DOHH2 (cell line): ENCODE measurements at regions not wholly inside any gene's neighbourhood (a gene's known extent, or its start where the extent isn't known, plus 50 kb on each side); places are given as distances from the start of the nearest gene placed in this dataset.

ENCODE experiments used
- H3F3A ChIP-seq: fragments of 200-600 bp; sonication (generic), shearing (Covaris generic); 2 replicates; pipeline ENCODE4 v1.6.0; 2016; ENCODE audit warnings: antibody characterized with exemption, mild to moderate bottlenecking; ENCODE audit not compliant: control insufficient read depth, insufficient read depth
- H3K27ac ChIP-seq: fragments of 200-600 bp; sonication (generic); 2 replicates; pipeline ENCODE4 v1.5.1; 2014; ENCODE audit warnings: low read depth, mild to moderate bottlenecking, low read length, moderate library complexity
- H3K27me3 ChIP-seq: fragments of 200-600 bp; sonication (generic); 2 replicates; pipeline ENCODE4 v1.6.1; 2014; ENCODE audit warnings: mild to moderate bottlenecking, low read length, mixed read lengths; ENCODE audit not compliant: control insufficient read depth
- H3K36me3 ChIP-seq: fragments of 200-600 bp; sonication (generic); 2 replicates; pipeline ENCODE4 v1.6.1; 2014; ENCODE audit warnings: mild to moderate bottlenecking, low read length, moderate library complexity, mixed read lengths; ENCODE audit not compliant: control insufficient read depth
- H3K4me1 ChIP-seq: fragments of 200-600 bp; sonication (generic); 2 replicates; pipeline ENCODE4 v1.6.1; 2014; ENCODE audit warnings: mild to moderate bottlenecking, low read length, mixed read lengths; ENCODE audit not compliant: control insufficient read depth
- H3K4me2 ChIP-seq: fragments of 200-600 bp; sonication (generic); 2 replicates; pipeline ENCODE4 v1.6.0; 2014; ENCODE audit warnings: mild to moderate bottlenecking, low read length, moderate library complexity
- H3K4me3 ChIP-seq: fragments of 200-600 bp; sonication (generic); 2 replicates; pipeline ENCODE4 v1.5.1; 2014; ENCODE audit warnings: mild to moderate bottlenecking, low read length, mixed read lengths
- H3K79me2 ChIP-seq: fragments of 200-600 bp; sonication (generic); 2 replicates; pipeline ENCODE4 v1.6.1; 2014; ENCODE audit warnings: mild to moderate bottlenecking, low read length, mixed read lengths; ENCODE audit not compliant: control insufficient read depth
- H3K9me2 ChIP-seq: fragments of 200-600 bp; sonication (generic); replicated peaks from 2 replicates; pipeline ENCODE4 v1.6.1; 2014; ENCODE audit warnings: mild to moderate bottlenecking, low read length, mixed read lengths; ENCODE audit not compliant: control insufficient read depth
- H3K9me3 ChIP-seq: fragments of 200-600 bp; sonication (generic); 2 replicates; pipeline ENCODE4 v1.6.1; 2014; ENCODE audit warnings: antibody characterized with exemption, low read length, mixed read lengths; ENCODE audit not compliant: control insufficient read depth, insufficient read depth
- H4K20me1 ChIP-seq: fragments of 200-600 bp; sonication (generic); 2 replicates; pipeline ENCODE4 v1.6.0; 2014; ENCODE audit warnings: low read depth, mild to moderate bottlenecking, antibody characterized with exemption, low read length, moderate library complexity; ENCODE audit not compliant: control insufficient read depth, insufficient read depth
- CTCF ChIP-seq: fragments of 200-600 bp; sonication (generic); IDR thresholded peaks from one replicate; pipeline ENCODE4 v1.5.1; 2014; ENCODE audit warnings: antibody characterized with exemption, mild to moderate bottlenecking, low read depth, low read length; ENCODE audit not compliant: poor library complexity, severe bottlenecking
- EZH2phosphoT487 ChIP-seq: fragments of 200-600 bp; sonication (generic); IDR thresholded peaks from 2 replicates; pipeline ENCODE4 v1.6.1; 2017; ENCODE audit warnings: borderline replicate concordance, mild to moderate bottlenecking, antibody characterized with exemption, low read length, moderate library complexity, mixed read lengths

DNA sequence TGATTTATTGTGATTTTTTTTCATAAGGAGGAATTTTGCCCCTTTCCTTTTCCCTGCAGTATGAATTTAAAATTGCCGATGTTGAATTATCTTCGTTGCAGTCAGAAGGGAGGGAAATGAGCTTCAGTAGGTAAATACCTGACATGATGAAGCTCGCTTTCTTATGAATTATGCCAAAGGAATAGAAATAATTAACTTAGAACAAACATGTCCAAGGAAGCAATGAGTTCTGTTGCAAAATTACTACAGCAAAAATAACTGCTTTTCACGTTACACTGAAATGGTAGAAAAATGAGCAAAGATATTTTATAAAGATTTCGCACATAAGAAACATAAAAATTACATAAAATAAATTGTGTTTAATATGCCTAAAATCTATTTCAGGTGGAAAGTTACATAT lies 91.1 kb upstream of the ZNF804A start:
- Histone ChIP-seq H3K9me2 (no peaks in the 10 kb centered on the region), H3K4me1 (no peaks in the 10 kb centered on the region), H3K9me3 (no peaks in the 10 kb centered on the region), H3F3A (no peaks in the 10 kb centered on the region), H3K79me2 (no peaks in the 10 kb centered on the region), H4K20me1 (no peaks in the 10 kb centered on the region), H3K27me3 (no peaks in the 10 kb centered on the region), H3K27ac (no peak overlapping the region), H3K4me2 (no peak overlapping the region), H3K36me3 (no peaks in the 10 kb centered on the region), H3K4me3 (no peak overlapping the region)
- TF ChIP-seq CTCF (no peak), EZH2phosphoT487 (no peak)

- H3K9me2 ChIP-seq = no peaks in the 10 kb centered on the region
- no peaks in the 10 kb centered on the region for H3K36me3 ChIP-seq
- H3K4me1 ChIP-seq = no peaks in the 10 kb centered on the region
- H3K4me2 ChIP-seq = no peak overlapping the region
- H3K4me3 ChIP-seq = no peak overlapping the region
- TF ChIP-seq CTCF (no peak), EZH2phosphoT487 (no peak)
- no peaks in the 10 kb centered on the region for H3K27me3 ChIP-seq
- no peaks in the 10 kb centered on the region for H3K79me2 ChIP-seq
- no peaks in the 10 kb centered on the region for H3K9me3 ChIP-seq
- no peaks in the 10 kb centered on the region for H3F3A ChIP-seq
- no peak overlapping the region for H3K27ac ChIP-seq
- H4K20me1 ChIP-seq = no peaks in the 10 kb centered on the region
Measured at GRCh38 chr2:184517402-184517801, 80.9 kb upstream of the ZNF804A start.

DNA sequence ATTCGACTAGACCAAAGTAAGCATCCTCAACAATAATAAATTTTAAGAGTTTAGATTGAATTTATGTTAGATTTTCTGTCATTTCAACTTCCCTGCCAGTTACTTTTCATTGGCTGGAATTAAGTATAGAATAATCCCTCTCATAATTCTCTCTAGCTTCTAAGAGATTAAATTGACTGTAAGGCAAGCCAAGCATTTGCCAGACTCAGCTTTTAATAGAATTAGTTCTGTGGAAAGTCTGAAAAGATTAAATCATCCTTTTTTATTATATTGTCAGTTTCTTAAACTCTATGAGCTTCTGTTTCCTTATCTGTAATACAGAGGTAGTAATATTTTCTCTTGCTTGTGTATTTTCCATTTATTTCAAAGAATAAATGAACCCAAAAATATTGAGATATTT lies 77.9 kb upstream of the ZNF804A start:
- no peaks in the 10 kb centered on the region for H3K9me2 ChIP-seq
- no peaks in the 10 kb centered on the region for H3K79me2 ChIP-seq
- no peaks in the 10 kb centered on the region for H3K27me3 ChIP-seq
- no peaks in the 10 kb centered on the region for H3F3A ChIP-seq
- TF ChIP-seq CTCF = no peak
- no peak overlapping the region for H3K4me3 ChIP-seq
- no peaks in the 10 kb centered on the region for H3K4me1 ChIP-seq
- no peaks in the 10 kb centered on the region; the same call in 1 of the 2 replicates for H3K9me3 ChIP-seq
- no peak overlapping the region for H3K27ac ChIP-seq
- no peaks in the 10 kb centered on the region for H4K20me1 ChIP-seq
- no peaks in the 10 kb centered on the region for H3K36me3 ChIP-seq
- H3K4me2 ChIP-seq = no peak overlapping the region

DNA sequence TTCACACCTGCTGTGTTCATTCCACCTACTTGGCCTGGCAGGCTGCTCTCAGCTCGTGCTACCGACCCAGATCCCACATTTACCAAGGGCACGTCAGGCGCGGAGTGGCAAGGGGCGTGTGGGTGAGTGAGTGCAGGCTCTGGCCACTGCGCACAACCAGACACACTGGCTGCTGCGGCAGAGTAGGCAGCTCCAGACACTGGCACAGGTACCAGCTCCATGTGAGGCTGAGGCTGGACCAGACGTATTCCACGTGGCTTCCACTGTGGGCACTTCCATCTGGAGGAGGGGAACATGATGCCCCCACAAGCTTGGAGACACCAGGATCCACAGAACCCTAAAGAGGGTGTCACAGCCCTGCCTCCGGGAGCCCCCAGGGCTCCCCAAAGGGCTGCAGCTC lies 74.6 kb upstream of the ZNF804A start:
- Histone ChIP-seq H4K20me1 (no peaks in the 10 kb centered on the region), H3K4me2 (no peak overlapping the region), H3K27me3 (no peaks in the 10 kb centered on the region), H3F3A (no peaks in the 10 kb centered on the region), H3K9me2 (no peaks in the 10 kb centered on the region), H3K9me3 (peaks cover 12% of the 10 kb centered on the region), H3K4me1 (no peaks in the 10 kb centered on the region), H3K27ac (no peak overlapping the region), H3K36me3 (no peaks in the 10 kb centered on the region), H3K79me2 (no peaks in the 10 kb centered on the region), H3K4me3 (no peak overlapping the region)
- TF ChIP-seq EZH2phosphoT487 = no peak
- no peak for TF ChIP-seq CTCF
